Epithelial cell of proximal tubule (primary cell): ENCODE measurements at regions not wholly inside any gene's neighbourhood (a gene's known extent, or its start where the extent isn't known, plus 50 kb on each side); places are given as distances from the start of the nearest gene placed in this dataset.
A peak's percentile ranks its signal among the peaks of the same experiment; 100 is the strongest.

ENCODE experiments used
- DNase-seq: peaks from one replicate; pipeline ENCODE4 v3.0.0-alpha.2; 2011; ENCODE audit warnings: low read depth
- H3K4me3 ChIP-seq: 2 replicates; pipeline ENCODE4 v1.5.1; 2011; ENCODE audit warnings: low read depth, mild to moderate bottlenecking, low read length
- TF ChIP-seq, protein P1 (sequence below): conservative IDR thresholded peaks from 2 replicates; pipeline ENCODE4 v1.5.1; 2012; ENCODE audit warnings: low read depth, mild to moderate bottlenecking, low read length

DNA sequence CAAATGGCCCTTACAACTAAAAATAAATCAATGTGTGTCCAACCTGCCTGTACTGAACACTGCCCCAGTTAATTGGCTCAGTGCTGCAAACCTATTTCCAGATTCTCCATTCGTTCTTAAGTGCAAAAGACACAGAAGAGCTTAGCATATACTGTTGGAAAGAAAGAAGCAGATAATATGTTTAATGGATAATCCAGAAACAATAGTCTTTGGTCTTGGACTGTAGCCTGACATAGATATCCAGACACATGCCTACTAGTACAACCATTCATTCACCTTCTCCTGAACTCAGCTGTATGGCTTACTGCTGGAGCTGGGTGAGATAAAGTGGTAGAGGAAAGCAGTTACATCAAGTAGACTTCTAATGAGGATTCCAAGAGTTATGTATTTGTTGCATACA, 77.0 kb downstream of the LUZP4 start:
- H3K4me3 ChIP-seq, result no peak overlapping the region
- TF ChIP-seq, protein P1, sequence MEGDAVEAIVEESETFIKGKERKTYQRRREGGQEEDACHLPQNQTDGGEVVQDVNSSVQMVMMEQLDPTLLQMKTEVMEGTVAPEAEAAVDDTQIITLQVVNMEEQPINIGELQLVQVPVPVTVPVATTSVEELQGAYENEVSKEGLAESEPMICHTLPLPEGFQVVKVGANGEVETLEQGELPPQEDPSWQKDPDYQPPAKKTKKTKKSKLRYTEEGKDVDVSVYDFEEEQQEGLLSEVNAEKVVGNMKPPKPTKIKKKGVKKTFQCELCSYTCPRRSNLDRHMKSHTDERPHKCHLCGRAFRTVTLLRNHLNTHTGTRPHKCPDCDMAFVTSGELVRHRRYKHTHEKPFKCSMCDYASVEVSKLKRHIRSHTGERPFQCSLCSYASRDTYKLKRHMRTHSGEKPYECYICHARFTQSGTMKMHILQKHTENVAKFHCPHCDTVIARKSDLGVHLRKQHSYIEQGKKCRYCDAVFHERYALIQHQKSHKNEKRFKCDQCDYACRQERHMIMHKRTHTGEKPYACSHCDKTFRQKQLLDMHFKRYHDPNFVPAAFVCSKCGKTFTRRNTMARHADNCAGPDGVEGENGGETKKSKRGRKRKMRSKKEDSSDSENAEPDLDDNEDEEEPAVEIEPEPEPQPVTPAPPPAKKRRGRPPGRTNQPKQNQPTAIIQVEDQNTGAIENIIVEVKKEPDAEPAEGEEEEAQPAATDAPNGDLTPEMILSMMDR, result no peak
- no peak for DNase-seq

DNA sequence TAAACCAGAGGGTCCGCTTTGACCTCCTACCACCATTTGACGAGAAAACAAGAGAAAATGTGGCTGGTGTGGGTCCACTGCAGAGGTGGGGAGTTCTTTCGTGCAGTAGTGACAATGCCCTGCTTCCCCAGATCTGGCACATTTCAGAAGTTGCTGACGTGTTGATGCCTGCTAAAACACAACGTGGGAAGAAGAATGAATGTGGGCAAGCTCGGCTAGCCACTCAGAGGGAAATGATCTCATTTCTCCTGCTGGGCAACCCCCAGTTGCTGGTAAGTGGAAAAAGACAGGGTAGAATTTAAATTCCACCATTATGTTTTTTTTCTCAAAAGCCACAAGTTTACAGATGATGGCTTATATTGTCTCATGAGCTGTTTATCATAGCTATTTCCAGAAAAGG, 77.9 kb downstream of the LUZP4 start:
- DNase-seq, result peak; percentile 38

DNA sequence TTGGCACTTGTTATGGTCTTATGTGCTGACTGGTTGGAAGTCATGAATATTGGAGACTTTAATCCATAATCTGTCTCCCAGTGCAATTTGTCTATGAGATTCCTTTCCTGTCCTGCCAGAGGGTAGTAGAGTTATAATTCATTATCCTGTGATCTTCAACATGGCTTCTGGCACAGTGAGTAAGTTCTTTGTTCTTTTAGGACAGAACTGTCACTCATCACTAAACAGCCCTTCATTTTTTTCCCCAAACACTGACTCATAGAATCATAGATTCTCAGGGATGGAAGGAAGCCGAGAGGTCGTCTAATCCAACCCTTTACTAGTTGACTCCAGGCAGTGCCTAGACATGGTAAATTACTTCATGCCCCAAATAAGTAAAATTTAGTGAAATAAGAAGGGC, 78.4 kb downstream of the LUZP4 start:
- TF ChIP-seq, protein P1, result no peak
- DNase-seq, result no peak
- H3K4me3 ChIP-seq, result no peak overlapping the region

More for the DNA sequence above, 77.9 kb downstream of the LUZP4 start:
- no peak overlapping the region for H3K4me3 ChIP-seq
- TF ChIP-seq, protein P1, result no peak

DNA sequence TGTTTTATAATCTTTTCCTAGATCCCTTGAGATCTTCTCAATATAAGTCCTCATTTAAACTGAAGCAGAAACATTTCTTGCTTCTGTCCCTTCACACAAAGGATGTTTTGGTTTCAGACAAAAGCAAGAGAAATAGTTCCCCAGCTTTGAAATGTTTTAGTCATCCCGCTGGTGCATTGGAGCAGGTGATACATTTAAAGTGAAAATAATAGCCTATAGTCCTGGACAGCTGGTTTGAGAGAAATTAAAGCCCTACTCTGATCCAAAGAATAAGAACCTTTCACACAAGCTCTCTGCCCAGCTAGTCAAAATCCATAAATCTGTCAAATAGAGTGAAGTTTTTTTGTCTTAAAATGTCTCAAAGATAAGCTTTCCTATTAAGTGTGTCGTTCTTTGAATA, 79.4 kb downstream of the LUZP4 start:
- H3K4me3 ChIP-seq, result no peak overlapping the region
- TF ChIP-seq, protein P1, result no peak
- DNase-seq, result no peak

DNA sequence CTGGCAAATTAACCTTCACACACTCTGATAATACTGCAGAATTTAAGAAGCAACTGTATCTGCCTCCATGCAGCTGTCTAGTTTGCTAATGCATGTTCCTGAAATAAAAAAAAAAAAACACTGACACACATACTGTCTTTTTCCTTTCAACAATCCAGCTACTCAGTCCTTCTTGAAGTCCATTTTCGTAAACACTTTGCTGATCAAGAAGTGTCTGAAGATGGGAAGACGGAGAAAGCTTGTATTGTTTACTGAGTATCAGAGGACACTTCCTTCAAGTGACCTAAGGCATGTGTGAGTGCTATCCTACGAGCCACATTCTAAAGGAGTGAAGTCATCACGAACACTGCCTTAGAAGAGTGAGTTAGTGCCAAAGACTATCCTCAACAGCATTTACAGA, 82.6 kb downstream of the LUZP4 start:
- TF ChIP-seq, protein P1, result no peak
- DNase-seq, result peak; percentile 46
- H3K4me3 ChIP-seq, result no peak overlapping the region

DNA sequence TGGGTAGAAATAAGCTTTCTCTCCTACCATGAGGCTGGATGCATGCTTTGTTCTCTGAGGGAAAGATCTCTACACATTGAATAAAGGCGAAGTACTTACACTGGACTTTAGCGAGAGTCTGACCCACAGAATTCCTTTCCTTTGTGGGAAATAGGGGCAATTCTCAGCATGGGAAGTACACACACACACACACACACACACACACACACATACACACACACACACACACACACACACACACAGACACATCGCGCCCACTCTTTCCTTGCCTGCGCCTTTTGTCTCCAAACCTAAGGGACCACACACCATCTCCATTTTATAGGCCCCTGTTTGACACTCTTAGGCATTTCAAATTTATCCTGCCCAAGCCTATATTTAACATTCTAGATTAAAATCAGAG, 83.8 kb downstream of the LUZP4 start:
- DNase-seq, result no peak
- TF ChIP-seq, protein P1, result no peak
- no peak overlapping the region for H3K4me3 ChIP-seq

DNA sequence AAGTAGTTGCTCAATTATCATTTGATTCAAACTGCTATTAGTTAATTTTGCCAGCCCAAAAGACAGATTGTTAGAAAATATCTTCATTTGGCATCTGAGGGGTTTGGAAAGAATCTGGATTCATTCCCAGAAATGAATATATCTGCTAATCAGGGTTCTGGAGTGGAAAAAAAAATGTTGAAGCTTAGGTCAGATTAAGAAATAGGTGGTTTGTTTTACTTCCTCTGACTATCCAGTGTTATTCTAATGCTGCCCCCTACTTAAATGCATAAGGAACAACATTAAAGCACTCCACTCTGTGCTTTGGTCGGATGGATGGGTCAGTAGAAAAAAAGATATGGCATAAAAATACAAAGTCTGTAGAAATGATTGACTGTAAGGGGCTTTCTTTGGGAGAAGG, 89.0 kb downstream of the LUZP4 start:
- no peak overlapping the region for H3K4me3 ChIP-seq
- no peak for DNase-seq
- TF ChIP-seq, protein P1, result peak; percentile 5
